Neuronal stem cell (in vitro differentiated cells): ENCODE measurements at regions not wholly inside any gene's neighbourhood (a gene's known extent, or its start where the extent isn't known, plus 50 kb on each side); places are given as distances from the start of the nearest gene placed in this dataset.

Experiments used
- DNase-seq: peaks from one replicate; pipeline ENCODE4 v3.0.0-alpha.2; 2013; ENCODE audit warnings: low spot score
- H2AFZ ChIP-seq: one replicate; pipeline ENCODE4 v1.6.1; 2013; ENCODE audit warnings: mild to moderate bottlenecking, low read length, inconsistent platforms
- H2AK5ac ChIP-seq: 2 replicates; pipeline ENCODE4 v1.6.1; 2013; ENCODE audit warnings: low read depth, mild to moderate bottlenecking, inconsistent platforms, low read length, moderate library complexity, mixed read lengths
- H2BK120ac ChIP-seq: 2 replicates; pipeline ENCODE4 v1.6.1; 2013; ENCODE audit warnings: low read depth, mild to moderate bottlenecking, inconsistent platforms, low read length, moderate library complexity, mixed read lengths
- H2BK12ac ChIP-seq: one replicate; pipeline ENCODE4 v1.6.1; 2013; ENCODE audit warnings: low read length, inconsistent platforms
- H2BK15ac ChIP-seq: 2 replicates; pipeline ENCODE4 v1.6.1; 2013; ENCODE audit warnings: mild to moderate bottlenecking, low read length, inconsistent platforms, mixed read lengths
- H2BK5ac ChIP-seq: one replicate; pipeline ENCODE4 v1.6.1; 2013; ENCODE audit warnings: inconsistent platforms, mild to moderate bottlenecking, low read length, moderate library complexity
- H3K14ac ChIP-seq: one replicate; pipeline ENCODE4 v1.6.1; 2013; ENCODE audit warnings: low read length, inconsistent platforms
- H3K18ac ChIP-seq: 2 replicates; pipeline ENCODE4 v1.6.1; 2013; ENCODE audit warnings: low read length, inconsistent platforms
- H3K23ac ChIP-seq: 2 replicates; pipeline ENCODE4 v1.6.1; 2013; ENCODE audit warnings: low read depth, mild to moderate bottlenecking, mixed read lengths, low read length, inconsistent platforms; ENCODE audit not compliant: poor library complexity
- H3K27ac ChIP-seq: replicated peaks from 3 replicates; pipeline ENCODE4 v1.5.1; 2013; ENCODE audit warnings: low read length, inconsistent platforms
- H3K27me3 ChIP-seq, 3 experiments: 2 replicates each; pipeline ENCODE4 v1.6.1; 2013; ENCODE audit warnings: low read length in 3 of 3, mild to moderate bottlenecking in 2 of 3, inconsistent platforms in 1 of 3, low read depth in 1 of 3, mixed read lengths in 1 of 3, moderate library complexity in 1 of 3; ENCODE audit not compliant: control insufficient read depth in 3 of 3, insufficient read depth in 3 of 3
- H3K36me3 ChIP-seq, 2 donors: replicated peaks in 1 of 2; 2 replicates each; pipeline ENCODE4 v1.6.1; 2013; ENCODE audit warnings: low read length in 2 of 2; ENCODE audit not compliant: control insufficient read depth in 2 of 2, insufficient read depth in 2 of 2
- H3K4ac ChIP-seq: 2 replicates; pipeline ENCODE4 v1.6.1; 2013; ENCODE audit warnings: inconsistent platforms, mild to moderate bottlenecking, low read length, moderate library complexity
- H3K4me1 ChIP-seq, 2 donors: 1 replicate in 1 of 2; 2 replicates in 1 of 2; pipeline ENCODE4 v1.6.1; 2013; ENCODE audit warnings: low read length in 2 of 2, low read depth in 1 of 2; ENCODE audit not compliant: control insufficient read depth in 2 of 2, insufficient read depth in 1 of 2
- H3K4me2 ChIP-seq: one replicate; pipeline ENCODE4 v1.6.1; 2013; ENCODE audit warnings: mild to moderate bottlenecking, low read length, inconsistent platforms; ENCODE audit not compliant: insufficient read depth, poor library complexity, severe bottlenecking
- H3K4me3 ChIP-seq, 2 donors: 2 replicates each; pipeline ENCODE4 v1.5.1; 2013; ENCODE audit warnings: low read length in 2 of 2, mild to moderate bottlenecking in 2 of 2, inconsistent platforms in 1 of 2, moderate library complexity in 1 of 2
- H3K79me1 ChIP-seq: one replicate; pipeline ENCODE4 v1.6.1; 2013; ENCODE audit warnings: low read depth, mild to moderate bottlenecking, inconsistent platforms, low read length, moderate library complexity
- H3K9ac ChIP-seq: one replicate; pipeline ENCODE4 v1.6.1; 2013; ENCODE audit warnings: mild to moderate bottlenecking, low read depth, low read length, inconsistent platforms; ENCODE audit not compliant: poor library complexity
- H3K9me3 ChIP-seq, 2 donors: replicated peaks in 1 of 2; 2 replicates each; pipeline versions ENCODE3 to v1.6.1; 2013; ENCODE audit warnings: low read length in 2 of 2, mild to moderate bottlenecking in 2 of 2, inconsistent platforms in 1 of 2, low read depth in 1 of 2, mixed read lengths in 1 of 2, moderate library complexity in 1 of 2; ENCODE audit not compliant: control insufficient read depth in 2 of 2, insufficient read depth in 1 of 2
- H4K8ac ChIP-seq: one replicate; pipeline ENCODE4 v1.6.1; 2013; ENCODE audit warnings: low read depth, mild to moderate bottlenecking, inconsistent platforms, low read length, moderate library complexity
- H4K91ac ChIP-seq: one replicate; pipeline ENCODE4 v1.6.1; 2013; ENCODE audit warnings: low read length, low read depth, mild to moderate bottlenecking, inconsistent platforms; ENCODE audit not compliant: poor library complexity
- WGBS, 2 donors: extraction: QIAGEN DNeasy Blood & Tissue Kit; methylation state at CpG; one replicate each; pipeline ENCODE4 v1.1.7; 2013; ENCODE audit warnings: missing lambda C conversion rate in 2 of 2, mixed read lengths in 1 of 2; ENCODE audit not compliant: insufficient read length in 2 of 2, insufficient replicate concordance in 1 of 2; ENCODE audit errors: extremely low coverage in 2 of 2; 5-methylcytosine and 5-hydroxymethylcytosine counted together

- Histone ChIP-seq H4K8ac (no peak overlapping the region), H3K27ac (no peak overlapping the region), H3K4me2 (no peak overlapping the region), H2AK5ac (no peak overlapping the region), H3K4me3 (no peak overlapping the region), H2BK120ac (no peak overlapping the region), H3K23ac (no peak overlapping the region), H3K18ac (no peak overlapping the region), H3K14ac (no peak overlapping the region), H2AFZ (no peak overlapping the region), H2BK12ac (no peak overlapping the region), H3K27me3 (no peaks in the 10 kb centered on the region), H3K4me1 (no peaks in the 10 kb centered on the region), H3K36me3 (no peaks in the 10 kb centered on the region), H2BK5ac (no peak overlapping the region), H2BK15ac (no peak overlapping the region), H3K9me3 (peaks cover 4 to 9% of the 10 kb centered on the region in 2 donors), H3K9ac (no peak overlapping the region), H4K91ac (no peak overlapping the region), H3K79me1 (no peaks in the 10 kb centered on the region), H3K4ac (no peak overlapping the region)
- whole genome bisulfite sequencing, 2 donors, result no CpG with 5 or more reads among the region's 2 CpGs
- no peak for DNase-seq
These were observed 537.9 kb downstream of the ANKRD7 start for GRCh38 chr7:118762451-118762850.

- no peak overlapping the region for H3K23ac ChIP-seq
- H2BK15ac ChIP-seq, result no peak overlapping the region
- DNase-seq, result no peak
- H3K4ac ChIP-seq, result no peak overlapping the region
- no peak overlapping the region for H3K4me3 ChIP-seq
- H4K8ac ChIP-seq, result no peak overlapping the region
- H2BK12ac ChIP-seq, result no peak overlapping the region
- H3K9ac ChIP-seq, result no peak overlapping the region
- H2BK5ac ChIP-seq, result no peak overlapping the region
- H2AK5ac ChIP-seq, result no peak overlapping the region
- no peak overlapping the region for H3K4me2 ChIP-seq
- no peak overlapping the region for H2BK120ac ChIP-seq
- WGBS, 2 donors, result no CpG with 5 or more reads among the region's 4 CpGs
- H4K91ac ChIP-seq, result no peak overlapping the region
- no peaks in the 10 kb centered on the region for H3K79me1 ChIP-seq
- no peak overlapping the region for H3K27ac ChIP-seq
- peaks cover 4 to 9% of the 10 kb centered on the region in 2 donors for H3K9me3 ChIP-seq
- H3K4me1 ChIP-seq, result peaks cover 1 to 14% of the 10 kb centered on the region in 2 donors
- H2AFZ ChIP-seq, result no peak overlapping the region
- no peaks in the 10 kb centered on the region for H3K36me3 ChIP-seq
- no peak overlapping the region for H3K18ac ChIP-seq
- no peaks in the 10 kb centered on the region for H3K27me3 ChIP-seq
- no peak overlapping the region for H3K14ac ChIP-seq
These were observed 539.7 kb downstream of the ANKRD7 start for GRCh38 chr7:118764221-118764620.

- Histone ChIP-seq H3K27me3 (no peaks in the 10 kb centered on the region), H2AFZ (no peak overlapping the region), H3K36me3 (no peaks in the 10 kb centered on the region), H3K4me1 (peaks cover 1 to 21% of the 10 kb centered on the region in 2 donors), H3K14ac (no peak overlapping the region), H4K91ac (no peak overlapping the region), H2BK5ac (no peak overlapping the region), H4K8ac (no peak overlapping the region), H3K4ac (no peak overlapping the region), H2BK15ac (no peak overlapping the region), H3K18ac (no peak overlapping the region), H2BK120ac (no peak overlapping the region), H2AK5ac (no peak overlapping the region), H3K27ac (no peak overlapping the region), H3K4me2 (no peak overlapping the region), H3K23ac (no peak overlapping the region), H3K9ac (no peak overlapping the region), H2BK12ac (no peak overlapping the region), H3K4me3 (no peak overlapping the region), H3K9me3 (no peaks in the 10 kb centered on the region), H3K79me1 (no peaks in the 10 kb centered on the region)
- DNase-seq, result no peak
These were observed 547.2 kb downstream of the ANKRD7 start for GRCh38 chr7:118771672-118772071.

- Histone ChIP-seq H3K4ac (no peak overlapping the region), H4K8ac (no peak overlapping the region), H2BK15ac (no peak overlapping the region), H3K9me3 (no peaks in the 10 kb centered on the region), H2BK5ac (no peak overlapping the region), H3K36me3 (no peaks in the 10 kb centered on the region), H3K27ac (no peak overlapping the region), H2AFZ (no peak overlapping the region), H2AK5ac (no peak overlapping the region), H3K23ac (no peak overlapping the region), H3K27me3 (no peaks in the 10 kb centered on the region), H3K14ac (no peak overlapping the region), H3K18ac (no peak overlapping the region), H3K4me1 (peaks cover 0 to 6% of the 10 kb centered on the region in 2 donors), H2BK120ac (no peak overlapping the region), H3K9ac (no peak overlapping the region), H3K79me1 (no peaks in the 10 kb centered on the region), H2BK12ac (no peak overlapping the region), H3K4me2 (no peak overlapping the region), H4K91ac (no peak overlapping the region), H3K4me3 (no peak overlapping the region)
- WGBS, 2 donors, result no CpG with 5 or more reads among the region's 1 CpG
- no peak for DNase-seq
These were observed 552.8 kb downstream of the ANKRD7 start for GRCh38 chr7:118777308-118777707.
